AG20443 (cell line): ENCODE measurements at regions not wholly inside any gene's neighbourhood (a gene's known extent, or its start where the extent isn't known, plus 50 kb on each side); places are given as distances from the start of the nearest gene placed in this dataset.
"Not testable (repeated sequence)": the region's sequence is repeated elsewhere in the genome, so short reads cannot be mapped to it uniquely, and the experiment has no call there.

Experiments used
- DNase-seq: peaks from one replicate; pipeline ENCODE4 v3.0.0; 2012; ENCODE audit warnings: low spot score, mixed read lengths

GRCh38 chr6:56806368-56806767, 148.5 kb upstream of the BEND6 start:
- no peak for DNase-seq

- DNase-seq, result peak; percentile 25
Measured at GRCh38 chr6:56804996-56805395, 149.9 kb upstream of the BEND6 start.

- DNase-seq, result peak; percentile 20
Measured at GRCh38 chr6:56803594-56803993, 151.3 kb upstream of the BEND6 start.

- no peak for DNase-seq
Measured at GRCh38 chr6:56802584-56802983, 152.3 kb upstream of the BEND6 start.

- DNase-seq, result no peak
Measured at GRCh38 chr6:56799989-56800388, 154.9 kb upstream of the BEND6 start.

- DNase-seq, result peak; percentile 22
Measured at GRCh38 chr6:56798163-56798562, 155.5 kb upstream of the DST start.

- DNase-seq, result peak; percentile 36
Measured at GRCh38 chr6:56796196-56796532, 153.5 kb upstream of the DST start.

- no peak for DNase-seq
Measured at GRCh38 chr6:56795466-56796195, 152.9 kb upstream of the DST start.

- no peak for DNase-seq
Measured at GRCh38 chr6:56794421-56794820, 151.7 kb upstream of the DST start.

- DNase-seq, result no peak
Measured at GRCh38 chr6:56793938-56794337, 151.2 kb upstream of the DST start.

GRCh38 chr6:56790414-56790813, 147.7 kb upstream of the DST start:
- DNase-seq, result no peak

GRCh38 chr6:56789879-56790278, 147.2 kb upstream of the DST start:
- DNase-seq, result no peak

GRCh38 chr6:56789342-56789741, 146.7 kb upstream of the DST start:
- DNase-seq, result no peak

- no peak for DNase-seq
Measured at GRCh38 chr6:56787209-56787608, 144.5 kb upstream of the DST start.

GRCh38 chr6:56786256-56786655, 143.6 kb upstream of the DST start:
- no peak for DNase-seq

- not testable (repeated sequence) for DNase-seq
Measured at GRCh38 chr6:56785536-56785935, 142.8 kb upstream of the DST start.

GRCh38 chr6:56780109-56780508, 137.4 kb upstream of the DST start:
- not testable (repeated sequence) for DNase-seq

GRCh38 chr6:56778503-56778902, 135.8 kb upstream of the DST start:
- DNase-seq, result not testable (repeated sequence)

- no peak for DNase-seq
Measured at GRCh38 chr6:56775498-56776166, 132.9 kb upstream of the DST start.

GRCh38 chr6:56772737-56773184, 130.1 kb upstream of the DST start:
- peak; percentile 70 for DNase-seq

- DNase-seq, result no peak
Measured at GRCh38 chr6:56771929-56772607, 129.4 kb upstream of the DST start.

- no peak for DNase-seq
Measured at GRCh38 chr6:56771189-56771588, 128.5 kb upstream of the DST start.

- no peak for DNase-seq
Measured at GRCh38 chr6:56770011-56770520, 127.4 kb upstream of the DST start.
